GM21367 (cell line): ENCODE measurements at regions not wholly inside any gene's neighbourhood (a gene's known extent, or its start where the extent isn't known, plus 50 kb on each side); places are given as distances from the start of the nearest gene placed in this dataset.
"Not testable (repeated sequence)": the region's sequence is repeated elsewhere in the genome, so short reads cannot be mapped to it uniquely, and the experiment has no call there.

Source experiments
- ATAC-seq: cut with Tn5 transposase; IDR thresholded peaks from one replicate; pipeline ENCODE4 v1.9.1; 2021; ENCODE audit not compliant: unreplicated experiment

DNA sequence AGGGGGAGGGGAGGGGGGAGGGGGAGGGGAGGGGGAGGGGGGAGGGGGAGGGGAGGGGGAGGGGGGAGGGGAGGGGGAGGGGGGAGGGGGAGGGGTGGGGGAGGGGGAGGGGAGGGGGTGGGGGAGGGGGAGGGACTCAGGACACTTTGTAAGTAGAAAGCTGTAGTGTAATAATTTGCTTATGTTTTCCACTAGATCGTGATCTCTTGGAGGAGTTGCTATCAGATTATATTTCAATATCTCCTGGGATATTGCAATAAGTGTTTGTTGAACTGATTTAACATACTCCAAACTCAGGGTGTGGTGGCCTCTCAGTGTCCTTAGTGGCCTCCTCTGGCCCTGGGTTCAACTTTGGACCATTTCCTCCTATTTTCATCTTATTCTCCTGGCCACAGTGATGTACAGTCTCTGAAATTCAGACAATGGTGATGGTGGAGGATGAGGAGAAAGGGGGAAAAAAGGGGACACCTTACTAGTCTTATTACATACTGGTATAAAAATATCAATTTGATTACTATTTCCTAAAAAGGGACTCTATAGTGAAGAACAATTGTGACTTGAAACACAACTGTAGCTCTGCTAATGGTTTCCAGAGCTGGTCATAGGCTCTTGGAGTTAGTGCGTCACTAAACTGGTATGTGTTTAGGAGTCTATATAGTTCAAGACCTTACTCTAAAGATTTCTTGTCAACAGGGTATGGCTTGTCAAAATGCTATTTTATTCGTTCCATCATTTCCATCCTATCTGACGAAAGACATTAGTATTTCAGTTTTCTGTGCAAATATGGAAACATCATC is 89.6 kb downstream of the DDX1 start:
- no peak for ATAC-seq

DNA sequence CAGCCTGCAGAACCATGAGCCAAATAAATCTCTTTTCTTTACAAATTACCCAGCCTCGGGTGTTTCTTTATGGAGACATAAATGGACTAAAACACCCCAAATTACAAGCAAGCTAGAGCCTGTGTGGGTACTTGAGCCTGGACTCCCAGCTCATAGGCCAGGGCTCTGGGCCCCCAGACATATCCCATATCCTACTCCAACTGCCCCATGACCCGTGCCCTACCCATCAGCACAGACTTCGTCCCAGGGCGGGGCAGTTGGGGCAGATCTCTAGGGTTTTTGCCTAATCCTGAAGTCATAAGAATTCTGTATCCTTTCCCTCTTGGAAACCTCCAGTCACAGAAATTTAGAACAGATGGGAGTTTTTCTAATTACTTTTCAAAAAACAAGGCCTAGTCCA is 90.7 kb downstream of the DDX1 start:
- no peak for ATAC-seq

- ATAC-seq, result no peak
Observed at GRCh38 chr2:15684161-15685039, 92.7 kb downstream of the DDX1 start.

GRCh38 chr2:15685143-15685542 is 93.5 kb downstream of the DDX1 start:
- ATAC-seq, result no peak

GRCh38 chr2:15686643-15687042 is 95.0 kb downstream of the DDX1 start:
- no peak for ATAC-seq

DNA sequence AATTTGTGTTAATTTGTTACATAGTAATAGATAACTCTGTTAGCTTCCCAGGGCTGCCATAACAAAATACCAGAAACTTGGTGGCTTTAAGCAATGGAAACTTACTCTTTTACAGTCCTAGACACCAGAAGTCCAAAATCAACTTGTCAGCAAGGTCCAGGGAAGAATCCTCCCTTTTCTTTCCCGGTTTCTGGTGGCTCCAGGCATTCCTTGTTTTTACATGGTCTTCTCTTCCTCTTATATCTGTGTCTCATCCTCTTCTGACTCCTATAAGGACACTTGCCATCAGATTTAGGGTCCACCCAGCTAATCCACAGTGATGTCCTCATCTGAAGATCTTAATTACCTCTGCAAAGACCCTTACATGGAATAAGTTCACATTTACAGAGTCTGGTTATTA is 95.6 kb downstream of the DDX1 start:
- no peak for ATAC-seq

- no peak for ATAC-seq
Observed at GRCh38 chr2:15687720-15688119, 96.1 kb downstream of the DDX1 start.

GRCh38 chr2:15688924-15689568 is 97.4 kb downstream of the DDX1 start:
- no peak for ATAC-seq

GRCh38 chr2:15689654-15690053 is 98.0 kb downstream of the DDX1 start:
- no peak for ATAC-seq

GRCh38 chr2:15691586-15692310 is 100.1 kb downstream of the DDX1 start:
- no peak for ATAC-seq

DNA sequence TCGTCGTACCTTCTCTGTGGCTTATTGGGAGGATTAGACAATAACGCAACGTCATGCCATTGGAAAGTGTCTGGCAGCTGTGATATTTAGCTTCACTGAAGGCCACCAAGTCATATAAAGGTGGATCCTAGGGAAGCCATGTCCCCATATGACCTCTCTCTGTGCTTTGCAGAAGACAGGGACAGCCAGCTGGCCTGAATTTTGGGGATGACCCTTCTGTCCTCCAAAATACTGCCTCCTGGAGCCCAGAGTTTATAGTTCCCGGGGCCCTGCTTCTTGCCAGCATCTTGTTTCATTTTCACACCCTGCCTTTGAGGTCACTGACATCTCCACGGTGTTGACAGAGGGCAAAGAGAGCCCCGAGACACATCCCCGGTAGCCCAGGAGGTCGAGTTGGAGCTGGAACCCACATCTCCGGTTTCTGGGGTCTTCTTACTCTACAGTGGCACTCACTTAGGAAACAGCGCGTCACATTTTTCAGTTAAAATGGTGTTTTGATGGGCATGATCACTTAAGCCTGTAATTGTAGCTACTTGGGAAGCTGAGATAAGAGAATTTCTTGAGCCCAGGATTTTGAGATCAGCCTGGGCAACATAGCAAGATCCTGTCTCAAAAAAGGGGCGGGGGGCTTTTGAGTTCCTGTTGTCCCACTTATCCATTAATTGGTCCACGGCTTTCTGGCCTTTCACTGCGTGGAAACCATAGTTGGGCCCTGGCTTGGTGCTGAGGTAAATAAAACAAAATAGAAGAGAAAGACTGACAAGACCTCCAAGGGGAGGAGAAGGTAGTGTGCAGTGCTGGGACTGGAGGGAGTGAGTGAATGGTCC is 101.1 kb downstream of the DDX1 start:
- no peak for ATAC-seq

DNA sequence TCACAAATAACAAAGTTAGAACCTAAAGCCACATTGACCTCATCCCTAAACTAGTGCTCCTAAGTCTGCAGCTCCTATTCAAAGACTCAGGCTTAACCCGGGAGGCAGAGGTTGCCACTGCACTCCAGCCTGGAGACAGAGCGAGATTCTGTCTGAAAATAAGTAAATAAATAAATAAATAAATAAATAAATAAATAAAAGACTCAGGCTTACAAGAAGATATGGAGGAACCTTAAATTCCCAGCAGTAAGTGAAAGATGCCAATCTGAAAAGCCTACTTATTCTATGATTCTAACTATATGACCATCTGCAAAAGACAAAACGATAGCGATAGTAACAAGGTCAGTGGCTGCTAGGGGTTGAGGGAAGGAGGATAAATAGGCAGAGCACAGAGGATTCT is 101.7 kb downstream of the DDX1 start:
- ATAC-seq, result no peak

DNA sequence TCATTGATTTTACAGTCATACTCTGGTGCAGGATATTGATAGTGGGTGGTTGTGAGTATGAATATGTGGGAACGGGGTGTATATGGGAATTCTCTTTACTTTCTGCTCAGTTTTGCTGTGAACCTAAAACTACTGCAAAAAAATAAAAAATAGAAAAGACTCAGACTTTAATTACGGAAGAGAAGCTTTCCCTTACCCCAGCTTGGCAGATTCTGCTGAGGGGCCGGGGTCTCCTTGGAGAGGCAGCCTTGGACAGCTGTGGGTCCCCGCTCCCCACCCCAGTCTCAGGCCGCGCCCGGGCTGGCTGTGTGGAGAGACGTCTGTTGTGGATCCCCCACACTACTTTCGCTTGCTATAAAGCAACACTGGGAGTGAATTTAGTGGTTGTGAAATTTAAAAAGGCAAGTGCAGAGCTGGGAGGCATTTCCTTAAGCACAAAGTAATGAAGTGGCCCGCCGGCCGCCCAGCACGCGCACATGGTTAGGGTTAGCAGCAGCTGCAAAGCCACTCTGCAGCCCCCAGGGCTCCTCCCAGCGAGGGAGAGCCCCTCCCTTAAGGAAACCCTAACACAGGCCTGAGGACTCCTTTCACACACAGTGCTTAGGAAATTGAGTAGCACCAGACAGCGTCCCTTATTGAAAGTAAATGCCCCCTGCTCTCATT is 102.4 kb downstream of the DDX1 start:
- ATAC-seq, result no peak

GRCh38 chr2:15694589-15694986 is 102.9 kb downstream of the DDX1 start:
- ATAC-seq, result no peak

- ATAC-seq, result no peak
Observed at GRCh38 chr2:15695582-15696330, 104.1 kb downstream of the DDX1 start.

DNA sequence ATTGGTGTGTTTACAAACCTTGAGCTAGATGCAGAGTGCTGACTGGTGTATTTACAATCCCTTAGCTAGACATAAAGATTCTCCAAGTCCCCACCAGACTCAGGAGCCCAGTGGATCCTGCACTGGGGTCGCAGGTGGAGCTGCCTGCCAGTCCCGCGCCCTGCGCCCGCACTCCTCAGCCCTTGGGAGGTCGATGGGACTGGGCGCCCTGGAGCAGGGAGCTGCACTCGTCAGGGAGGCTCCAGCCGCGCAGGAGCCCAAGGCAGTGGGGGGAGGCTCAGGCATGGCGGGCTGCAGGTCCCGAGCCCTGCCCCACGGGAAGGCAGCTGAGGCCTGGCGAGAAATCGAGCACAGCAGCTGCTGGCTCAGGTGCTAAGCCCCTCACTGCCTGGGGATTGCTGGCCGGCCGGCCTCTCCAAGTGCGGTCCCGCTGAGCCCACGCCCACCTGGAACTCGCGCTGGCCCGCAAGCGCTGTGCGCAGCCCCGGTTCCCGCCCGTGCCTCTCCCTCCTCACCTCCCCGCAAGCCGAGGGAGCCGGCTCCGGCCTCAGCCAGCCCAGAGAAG is 105.0 kb downstream of the DDX1 start:
- not testable (repeated sequence) for ATAC-seq

DNA sequence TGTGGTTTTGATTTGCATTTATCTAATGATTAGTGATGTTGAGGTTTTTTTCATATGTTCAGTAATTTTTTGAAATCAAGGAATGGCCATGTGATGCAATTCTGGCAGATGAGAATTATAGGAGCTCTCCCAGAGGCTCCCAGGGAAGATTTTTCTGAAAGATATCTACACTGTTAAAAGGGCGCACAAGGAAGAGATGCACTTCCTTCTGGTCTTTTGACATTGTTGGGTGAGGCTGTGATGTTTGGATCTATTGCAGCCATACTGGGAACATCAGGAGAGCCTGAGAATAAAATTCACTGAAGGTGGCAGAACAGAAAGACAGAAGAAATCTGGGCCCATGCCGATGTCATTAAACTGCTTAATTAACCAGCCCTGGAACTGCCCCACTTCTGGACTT is 108.5 kb downstream of the DDX1 start:
- no peak for ATAC-seq

- no peak for ATAC-seq
Observed at GRCh38 chr2:15700599-15701340, 109.1 kb downstream of the DDX1 start.
